Peyer's patch (tissue), 4 donors: ENCODE measurements at regions not wholly inside any gene's neighbourhood (a gene's known extent, or its start where the extent isn't known, plus 50 kb on each side); places are given as distances from the start of the nearest gene placed in this dataset.

Experiments used
- DNase-seq, 3 donors: peaks; one replicate each; pipeline ENCODE4 v3.0.0-alpha.2; 2017 to 2019
- H3K27ac ChIP-seq, 4 donors: fragments of 200-600 bp; sonication (generic); one replicate each; pipeline ENCODE4 v1.5.1; 2016 to 2019
- H3K27me3 ChIP-seq, 2 donors: fragments of 200-600 bp; sonication (generic); one replicate each; pipeline ENCODE4 v1.5.1; 2019
- H3K36me3 ChIP-seq, 3 donors: fragments of 200-600 bp; sonication (generic); one replicate each; pipeline ENCODE4 v1.5.1; 2016 to 2019
- H3K4me1 ChIP-seq, 4 donors: fragments of 200-600 bp; sonication (generic); one replicate each; pipeline ENCODE4 v1.5.1; 2016 to 2019
- H3K4me3 ChIP-seq, 4 donors: fragments of 200-600 bp; sonication (generic); 1 replicate in 3 of 4; 2 replicates in 1 of 4; pipeline ENCODE4 v1.5.1; 2016 to 2019; ENCODE audit warnings: mild to moderate bottlenecking in 1 of 4
- H3K9me3 ChIP-seq, 4 donors: fragments of 200-600 bp; sonication (generic); one replicate each; pipeline ENCODE4 v1.5.1; 2016 to 2019; ENCODE audit warnings: mild to moderate bottlenecking in 1 of 4
- CTCF ChIP-seq, 6 experiments: fragments of 450-650 bp in 4 of 6; fragments of 200-600 bp in 2 of 6; sonication (generic) in 1 of 6; IDR thresholded peaks; one replicate each; pipeline ENCODE4 v1.5.1; 2017 to 2019; ENCODE audit warnings: antibody characterized with exemption in 6 of 6, mild to moderate bottlenecking in 3 of 6, moderate library complexity in 1 of 6
- POLR2A ChIP-seq, 2 donors: fragments of 450-650 bp; IDR thresholded peaks; one replicate each; pipeline ENCODE4 v1.5.1; 2017; ENCODE audit warnings: antibody characterized with exemption in 2 of 2, mild to moderate bottlenecking in 2 of 2, moderate library complexity in 2 of 2

- Histone ChIP-seq H3K9me3 (no peaks in the 10 kb centered on the region), H3K27me3 (no peaks in the 10 kb centered on the region), H3K27ac (no peak overlapping the region), H3K4me1 (peaks cover 0 to 27% (median 0%) of the 10 kb centered on the region in 4 donors), H3K4me3 (no peak overlapping the region), H3K36me3 (no peaks in the 10 kb centered on the region)
- DNase-seq = no peak
- TF ChIP-seq POLR2A (IDR thresholded peaks at IDR 0.05) (no peak), CTCF (IDR thresholded peaks at IDR 0.05) (no peak)
These were observed 60.3 kb upstream of the MBNL1 start for GRCh38 chr3:152208439-152208838.

- H3K9me3 ChIP-seq = no peaks in the 10 kb centered on the region
- no peaks in the 10 kb centered on the region for H3K36me3 ChIP-seq
- no peaks in the 10 kb centered on the region for H3K27me3 ChIP-seq
- no peak for DNase-seq
- H3K4me3 ChIP-seq = no peak overlapping the region
- H3K4me1 ChIP-seq = peaks cover 0 to 27% (median 0%) of the 10 kb centered on the region in 4 donors
- no peak overlapping the region for H3K27ac ChIP-seq
- TF ChIP-seq CTCF (IDR thresholded peaks at IDR 0.05) (no peak), POLR2A (IDR thresholded peaks at IDR 0.05) (no peak)
These were observed 59.7 kb upstream of the MBNL1 start for GRCh38 chr3:152209060-152209459.

GRCh38 chr3:152209776-152210175, 59.0 kb upstream of the MBNL1 start:
- Histone ChIP-seq H3K4me1 (peaks cover 0 to 27% (median 0%) of the 10 kb centered on the region in 4 donors), H3K27ac (no peak overlapping the region)
- DNase-seq = no peak

GRCh38 chr3:152210697-152211096, 58.0 kb upstream of the MBNL1 start:
- no peak for TF ChIP-seq POLR2A (IDR thresholded peaks at IDR 0.05)
- no peak for TF ChIP-seq CTCF (IDR thresholded peaks at IDR 0.05)

More at GRCh38 chr3:152209776-152210175, 59.0 kb upstream of the MBNL1 start:
- Histone ChIP-seq H3K27me3 (no peaks in the 10 kb centered on the region), H3K36me3 (no peaks in the 10 kb centered on the region), H3K9me3 (no peaks in the 10 kb centered on the region), H3K4me3 (no peak overlapping the region)
- TF ChIP-seq POLR2A (IDR thresholded peaks at IDR 0.05) (no peak), CTCF (IDR thresholded peaks at IDR 0.05) (no peak)

GRCh38 chr3:152211655-152212054, 57.1 kb upstream of the MBNL1 start:
- H3K36me3 ChIP-seq = no peaks in the 10 kb centered on the region

More at GRCh38 chr3:152210697-152211096, 58.0 kb upstream of the MBNL1 start:
- H3K27ac ChIP-seq = no peak overlapping the region
- no peaks in the 10 kb centered on the region for H3K27me3 ChIP-seq
- no peaks in the 10 kb centered on the region for H3K9me3 ChIP-seq
- no peak overlapping the region for H3K4me3 ChIP-seq
- no peaks in the 10 kb centered on the region for H3K36me3 ChIP-seq
- DNase-seq = no peak
- H3K4me1 ChIP-seq = peaks cover 0 to 23% (median 0%) of the 10 kb centered on the region in 4 donors

More at GRCh38 chr3:152211655-152212054, 57.1 kb upstream of the MBNL1 start:
- Histone ChIP-seq H3K27ac (no peak overlapping the region), H3K4me1 (peaks cover 0 to 14% (median 0%) of the 10 kb centered on the region in 4 donors), H3K9me3 (no peaks in the 10 kb centered on the region), H3K27me3 (no peaks in the 10 kb centered on the region), H3K4me3 (no peak overlapping the region)
- no peak for DNase-seq
- TF ChIP-seq POLR2A (IDR thresholded peaks at IDR 0.05) (no peak), CTCF (IDR thresholded peaks at IDR 0.05) (no peak)
